WTC11 (cell line): ENCODE measurements at regions not wholly inside any gene's neighbourhood (a gene's known extent, or its start where the extent isn't known, plus 50 kb on each side); places are given as distances from the start of the nearest gene placed in this dataset.

Source experiments
- ATAC-seq: fragments of 200-7000 bp; cut with Tn5 transposase; 2 replicates; pipeline ENCODE4 v1.10.0; 2021; ENCODE audit warnings: mild to moderate bottlenecking, moderate library complexity
- CTCF ChIA-PET: fragments of 300-600 bp; sonication (Branson Sonifier 250); formaldehyde crosslinking; loops from one replicate; lab custom pipeline; 2021; ENCODE audit warnings: antibody characterized with exemption; lab: Charles Lee
- POLR2A ChIA-PET: fragments of 350-600 bp; sonication (Branson Sonifier 250); formaldehyde crosslinking; loops from one replicate; lab custom pipeline; 2021; ENCODE audit warnings: antibody characterized with exemption; lab: Charles Lee
- DNase-seq: peaks from one replicate; pipeline ENCODE4 v3.0.0; 2021; ENCODE audit warnings: low spot score
- H3K27ac Mint-ChIP-seq: 2 replicates; pipeline ENCODE4 v1.8.0; 2021; ENCODE audit warnings: mixed read lengths
- H3K27me3 Mint-ChIP-seq: 2 replicates; pipeline ENCODE4 v1.8.0; 2021; ENCODE audit warnings: low read depth, mild to moderate bottlenecking, moderate library complexity, mixed read lengths
- H3K36me3 Mint-ChIP-seq: 2 replicates; pipeline ENCODE4 v1.8.0; 2021; ENCODE audit warnings: mixed read lengths
- H3K4me1 Mint-ChIP-seq: 2 replicates; pipeline ENCODE4 v1.8.0; 2022; ENCODE audit warnings: mixed read lengths
- H3K4me3 Mint-ChIP-seq: 2 replicates; pipeline ENCODE4 v1.8.0; 2021; ENCODE audit warnings: mild to moderate bottlenecking, moderate library complexity, mixed read lengths
- H3K9me3 Mint-ChIP-seq: 2 replicates; pipeline ENCODE4 v1.8.0; 2021; ENCODE audit warnings: mixed read lengths
- CREB1 ChIP-seq: sonication (generic); formaldehyde crosslinking; IDR thresholded peaks from 2 replicates; pipeline ENCODE4 v1.8.0; 2023; ENCODE audit warnings: mild to moderate bottlenecking, missing genetic modification reagents
- FOXP1 ChIP-seq: sonication (generic); formaldehyde crosslinking; IDR thresholded peaks from 2 replicates; pipeline ENCODE4 v1.8.0; 2022; ENCODE audit warnings: missing genetic modification reagents, mild to moderate bottlenecking, moderate library complexity, borderline replicate concordance
- GABPB1 ChIP-seq: sonication (generic); formaldehyde crosslinking; IDR thresholded peaks from 2 replicates; pipeline ENCODE4 v1.8.1; 2023; ENCODE audit warnings: mild to moderate bottlenecking, missing genetic modification reagents
- GTF2I ChIP-seq: fragments of 250-450 bp; sonication (Bioruptor Pico); conservative IDR thresholded peaks from 2 replicates; pipeline ENCODE4 v1.4.0; 2021; ENCODE audit warnings: mild to moderate bottlenecking
- JAZF1 ChIP-seq: fragments of 250-450 bp; sonication (Bioruptor Pico); IDR thresholded peaks from 2 replicates; pipeline ENCODE4 v1.9.0; 2021; ENCODE audit warnings: moderate library complexity, mild to moderate bottlenecking, inconsistent platforms
- JUN ChIP-seq: sonication (generic); formaldehyde crosslinking; IDR thresholded peaks from 2 replicates; pipeline ENCODE4 v1.8.0; 2023; ENCODE audit warnings: mild to moderate bottlenecking, missing genetic modification reagents
- MYBL2 ChIP-seq: sonication (generic); formaldehyde crosslinking; IDR thresholded peaks from 2 replicates; pipeline ENCODE4 v1.8.1; 2023; ENCODE audit warnings: mild to moderate bottlenecking, moderate library complexity, missing genetic modification reagents
- NFATC4 ChIP-seq: fragments of 250-450 bp; sonication (Bioruptor Pico); IDR thresholded peaks from 2 replicates; pipeline ENCODE4 v1.9.0; 2021; ENCODE audit warnings: mild to moderate bottlenecking
- SMAD3 ChIP-seq: sonication (generic); formaldehyde crosslinking; IDR thresholded peaks from 2 replicates; pipeline ENCODE4 v1.8.0; 2022; ENCODE audit warnings: missing genetic modification reagents, mild to moderate bottlenecking, borderline replicate concordance
- SP1 ChIP-seq: sonication (generic); formaldehyde crosslinking; conservative IDR thresholded peaks from 2 replicates; pipeline ENCODE4 v1.8.1; 2022; ENCODE audit warnings: missing genetic modification reagents
- TP53 ChIP-seq: sonication (generic); formaldehyde crosslinking; IDR thresholded peaks from 2 replicates; pipeline ENCODE4 v1.8.1; 2023; ENCODE audit warnings: mild to moderate bottlenecking, missing genetic modification reagents
- ZBTB21 ChIP-seq: sonication (generic); formaldehyde crosslinking; IDR thresholded peaks from 2 replicates; pipeline ENCODE4 v1.8.1; 2023; ENCODE audit warnings: mild to moderate bottlenecking, missing genetic modification reagents, borderline replicate concordance
- ZNF232 ChIP-seq: sonication (generic); formaldehyde crosslinking; IDR thresholded peaks from 2 replicates; pipeline ENCODE4 v1.8.0; 2022; ENCODE audit warnings: mild to moderate bottlenecking, missing genetic modification reagents
- ZNF671 ChIP-seq: fragments of 250-450 bp; sonication (Bioruptor Pico); IDR thresholded peaks from 2 replicates; pipeline ENCODE4 v1.8.0; 2021; ENCODE audit warnings: mild to moderate bottlenecking
- TF ChIP-seq, protein P1 (sequence below): sonication (generic); formaldehyde crosslinking; IDR thresholded peaks from 2 replicates; pipeline ENCODE4 v1.8.0; 2022; ENCODE audit warnings: mild to moderate bottlenecking, missing genetic modification reagents
- TF ChIP-seq, protein P2 (sequence below): fragments of 250-450 bp; sonication (Bioruptor Pico); IDR thresholded peaks from 2 replicates; pipeline ENCODE4 v1.9.0; 2021; ENCODE audit warnings: mild to moderate bottlenecking
- TF ChIP-seq, protein P3 (sequence below): fragments of 200-600 bp; IDR thresholded peaks from 2 replicates; pipeline ENCODE4 v1.8.0; 2022; ENCODE audit warnings: antibody characterized with exemption
- TF ChIP-seq, protein P4 (sequence below): sonication (generic); formaldehyde crosslinking; IDR thresholded peaks from 2 replicates; pipeline ENCODE4 v1.8.1; 2022; ENCODE audit warnings: missing genetic modification reagents, borderline replicate concordance
- TF ChIP-seq, protein P5 (sequence below): sonication (generic); formaldehyde crosslinking; IDR thresholded peaks from 2 replicates; pipeline ENCODE4 v1.8.0; 2022; ENCODE audit warnings: missing genetic modification reagents
- TF ChIP-seq, protein P6 (sequence below): sonication (generic); formaldehyde crosslinking; IDR thresholded peaks from 2 replicates; pipeline ENCODE4 v1.8.1; 2022; ENCODE audit warnings: mild to moderate bottlenecking, moderate library complexity, missing genetic modification reagents

DNA sequence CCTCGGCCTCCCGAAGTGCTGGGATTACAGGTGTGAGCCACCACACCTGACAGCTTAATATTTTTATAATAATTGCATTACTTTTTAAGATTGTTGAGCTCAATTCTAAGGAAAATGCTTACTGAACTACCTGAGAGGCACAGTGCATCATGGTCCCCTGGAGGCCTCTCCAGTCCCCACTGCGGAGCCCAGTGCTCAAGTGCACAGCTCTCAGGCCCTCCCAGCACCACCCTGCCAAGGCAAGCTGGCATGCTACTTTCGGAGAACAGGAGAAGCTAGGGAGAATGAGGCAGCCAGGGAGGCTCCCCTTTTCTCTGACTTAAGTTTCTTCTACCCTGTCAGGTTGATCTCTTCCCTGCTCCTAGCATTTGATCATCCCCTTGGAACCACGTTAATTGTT lies 64.2 kb upstream of the CECR2 start (continued):
- TF ChIP-seq, protein P1, sequence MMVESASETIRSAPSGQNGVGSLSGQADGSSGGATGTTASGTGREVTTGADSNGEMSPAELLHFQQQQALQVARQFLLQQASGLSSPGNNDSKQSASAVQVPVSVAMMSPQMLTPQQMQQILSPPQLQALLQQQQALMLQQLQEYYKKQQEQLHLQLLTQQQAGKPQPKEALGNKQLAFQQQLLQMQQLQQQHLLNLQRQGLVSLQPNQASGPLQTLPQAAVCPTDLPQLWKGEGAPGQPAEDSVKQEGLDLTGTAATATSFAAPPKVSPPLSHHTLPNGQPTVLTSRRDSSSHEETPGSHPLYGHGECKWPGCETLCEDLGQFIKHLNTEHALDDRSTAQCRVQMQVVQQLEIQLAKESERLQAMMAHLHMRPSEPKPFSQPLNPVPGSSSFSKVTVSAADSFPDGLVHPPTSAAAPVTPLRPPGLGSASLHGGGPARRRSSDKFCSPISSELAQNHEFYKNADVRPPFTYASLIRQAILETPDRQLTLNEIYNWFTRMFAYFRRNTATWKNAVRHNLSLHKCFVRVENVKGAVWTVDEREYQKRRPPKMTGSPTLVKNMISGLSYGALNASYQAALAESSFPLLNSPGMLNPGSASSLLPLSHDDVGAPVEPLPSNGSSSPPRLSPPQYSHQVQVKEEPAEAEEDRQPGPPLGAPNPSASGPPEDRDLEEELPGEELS (CRISPR knock-in tag): no peak
- TF ChIP-seq, protein P2, sequence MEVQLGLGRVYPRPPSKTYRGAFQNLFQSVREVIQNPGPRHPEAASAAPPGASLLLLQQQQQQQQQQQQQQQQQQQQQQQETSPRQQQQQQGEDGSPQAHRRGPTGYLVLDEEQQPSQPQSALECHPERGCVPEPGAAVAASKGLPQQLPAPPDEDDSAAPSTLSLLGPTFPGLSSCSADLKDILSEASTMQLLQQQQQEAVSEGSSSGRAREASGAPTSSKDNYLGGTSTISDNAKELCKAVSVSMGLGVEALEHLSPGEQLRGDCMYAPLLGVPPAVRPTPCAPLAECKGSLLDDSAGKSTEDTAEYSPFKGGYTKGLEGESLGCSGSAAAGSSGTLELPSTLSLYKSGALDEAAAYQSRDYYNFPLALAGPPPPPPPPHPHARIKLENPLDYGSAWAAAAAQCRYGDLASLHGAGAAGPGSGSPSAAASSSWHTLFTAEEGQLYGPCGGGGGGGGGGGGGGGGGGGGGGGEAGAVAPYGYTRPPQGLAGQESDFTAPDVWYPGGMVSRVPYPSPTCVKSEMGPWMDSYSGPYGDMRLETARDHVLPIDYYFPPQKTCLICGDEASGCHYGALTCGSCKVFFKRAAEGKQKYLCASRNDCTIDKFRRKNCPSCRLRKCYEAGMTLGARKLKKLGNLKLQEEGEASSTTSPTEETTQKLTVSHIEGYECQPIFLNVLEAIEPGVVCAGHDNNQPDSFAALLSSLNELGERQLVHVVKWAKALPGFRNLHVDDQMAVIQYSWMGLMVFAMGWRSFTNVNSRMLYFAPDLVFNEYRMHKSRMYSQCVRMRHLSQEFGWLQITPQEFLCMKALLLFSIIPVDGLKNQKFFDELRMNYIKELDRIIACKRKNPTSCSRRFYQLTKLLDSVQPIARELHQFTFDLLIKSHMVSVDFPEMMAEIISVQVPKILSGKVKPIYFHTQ (CRISPR knock-in tag): no peak
- TF ChIP-seq JUN (CRISPR knock-in tag) (no peak), SMAD3 (no peak), ZBTB21 (CRISPR knock-in tag) (no peak), ZNF232 (no peak)

DNA sequence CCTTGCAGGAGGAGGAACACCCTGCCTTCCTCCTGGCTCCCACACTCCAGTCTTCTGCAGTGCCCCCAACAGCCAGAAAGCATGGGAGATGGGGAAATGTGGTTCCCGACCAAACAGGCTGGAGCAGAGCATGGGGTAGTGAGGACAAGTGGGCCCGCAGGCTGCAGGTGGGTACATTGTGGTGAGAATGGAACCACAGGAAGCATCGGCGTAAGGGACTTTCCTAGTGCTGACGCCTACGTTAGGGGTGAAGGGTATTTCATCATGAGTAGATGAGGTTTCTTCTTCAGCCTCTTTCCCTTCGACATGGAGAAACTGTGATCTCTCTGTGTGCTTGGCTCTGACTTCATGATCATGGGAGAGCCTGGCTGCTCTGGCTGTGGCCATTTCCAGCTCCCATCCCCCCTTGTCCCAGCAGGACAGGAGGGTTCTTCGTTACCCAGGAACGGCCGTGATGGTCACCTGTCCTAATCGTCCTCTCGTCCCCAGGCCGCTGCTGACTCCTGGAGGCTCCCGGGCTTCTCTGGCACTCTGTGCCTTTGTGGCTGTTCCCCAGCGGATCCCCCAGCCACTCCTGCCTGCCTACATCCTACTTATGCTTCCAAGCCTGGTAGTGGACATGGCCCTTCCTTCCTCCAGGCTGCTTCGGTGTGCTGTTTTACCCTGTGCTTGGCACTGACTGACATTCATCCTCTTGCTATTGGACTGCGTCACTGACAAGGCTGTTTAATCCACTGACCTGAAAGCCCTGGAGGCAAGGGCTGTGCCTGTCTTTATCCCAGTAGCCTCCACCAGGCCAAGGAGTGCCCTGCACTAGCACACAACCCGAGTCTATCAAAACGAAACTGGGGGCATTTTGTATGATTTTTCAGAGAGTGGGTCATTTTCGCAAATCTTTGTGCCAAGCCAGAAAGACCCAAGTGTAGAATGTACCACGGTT lies 65.2 kb upstream of the CECR2 start:
- no peak overlapping the region for H3K4me3 Mint-ChIP-seq
- CTCF ChIA-PET: no interaction called here
- no peaks in the 10 kb centered on the region for H3K27me3 Mint-ChIP-seq
- POLR2A ChIA-PET: no interaction called here
- H3K27ac Mint-ChIP-seq: no peak overlapping the region
- peak; percentile 50; the same call in 1 of the 2 replicates for ATAC-seq
- no peak for DNase-seq
- peaks cover 9% of the 10 kb centered on the region for H3K36me3 Mint-ChIP-seq
- peaks cover 9% of the 10 kb centered on the region for H3K9me3 Mint-ChIP-seq
- H3K4me1 Mint-ChIP-seq: peaks cover 20% of the 10 kb centered on the region
- TF ChIP-seq NFATC4 (CRISPR knock-in tag) (no peak), TP53 (no peak), GABPB1 (CRISPR knock-in tag) (no peak), SP1 (CRISPR knock-in tag) (no peak), JAZF1 (no peak), ZNF671 (no peak), GTF2I (no peak), FOXP1 (CRISPR knock-in tag) (no peak), MYBL2 (CRISPR knock-in tag) (no peak), CREB1 (CRISPR knock-in tag) (no peak)
- TF ChIP-seq, protein P3, sequence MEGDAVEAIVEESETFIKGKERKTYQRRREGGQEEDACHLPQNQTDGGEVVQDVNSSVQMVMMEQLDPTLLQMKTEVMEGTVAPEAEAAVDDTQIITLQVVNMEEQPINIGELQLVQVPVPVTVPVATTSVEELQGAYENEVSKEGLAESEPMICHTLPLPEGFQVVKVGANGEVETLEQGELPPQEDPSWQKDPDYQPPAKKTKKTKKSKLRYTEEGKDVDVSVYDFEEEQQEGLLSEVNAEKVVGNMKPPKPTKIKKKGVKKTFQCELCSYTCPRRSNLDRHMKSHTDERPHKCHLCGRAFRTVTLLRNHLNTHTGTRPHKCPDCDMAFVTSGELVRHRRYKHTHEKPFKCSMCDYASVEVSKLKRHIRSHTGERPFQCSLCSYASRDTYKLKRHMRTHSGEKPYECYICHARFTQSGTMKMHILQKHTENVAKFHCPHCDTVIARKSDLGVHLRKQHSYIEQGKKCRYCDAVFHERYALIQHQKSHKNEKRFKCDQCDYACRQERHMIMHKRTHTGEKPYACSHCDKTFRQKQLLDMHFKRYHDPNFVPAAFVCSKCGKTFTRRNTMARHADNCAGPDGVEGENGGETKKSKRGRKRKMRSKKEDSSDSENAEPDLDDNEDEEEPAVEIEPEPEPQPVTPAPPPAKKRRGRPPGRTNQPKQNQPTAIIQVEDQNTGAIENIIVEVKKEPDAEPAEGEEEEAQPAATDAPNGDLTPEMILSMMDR: no peak
- TF ChIP-seq, protein P4, sequence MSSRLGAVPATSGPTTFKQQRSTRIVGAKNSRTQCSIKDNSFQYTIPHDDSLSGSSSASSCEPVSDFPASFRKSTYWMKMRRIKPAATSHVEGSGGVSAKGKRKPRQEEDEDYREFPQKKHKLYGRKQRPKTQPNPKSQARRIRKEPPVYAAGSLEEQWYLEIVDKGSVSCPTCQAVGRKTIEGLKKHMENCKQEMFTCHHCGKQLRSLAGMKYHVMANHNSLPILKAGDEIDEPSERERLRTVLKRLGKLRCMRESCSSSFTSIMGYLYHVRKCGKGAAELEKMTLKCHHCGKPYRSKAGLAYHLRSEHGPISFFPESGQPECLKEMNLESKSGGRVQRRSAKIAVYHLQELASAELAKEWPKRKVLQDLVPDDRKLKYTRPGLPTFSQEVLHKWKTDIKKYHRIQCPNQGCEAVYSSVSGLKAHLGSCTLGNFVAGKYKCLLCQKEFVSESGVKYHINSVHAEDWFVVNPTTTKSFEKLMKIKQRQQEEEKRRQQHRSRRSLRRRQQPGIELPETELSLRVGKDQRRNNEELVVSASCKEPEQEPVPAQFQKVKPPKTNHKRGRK (CRISPR knock-in tag): no peak
- TF ChIP-seq, protein P1 (CRISPR knock-in tag): no peak
- TF ChIP-seq, protein P5, sequence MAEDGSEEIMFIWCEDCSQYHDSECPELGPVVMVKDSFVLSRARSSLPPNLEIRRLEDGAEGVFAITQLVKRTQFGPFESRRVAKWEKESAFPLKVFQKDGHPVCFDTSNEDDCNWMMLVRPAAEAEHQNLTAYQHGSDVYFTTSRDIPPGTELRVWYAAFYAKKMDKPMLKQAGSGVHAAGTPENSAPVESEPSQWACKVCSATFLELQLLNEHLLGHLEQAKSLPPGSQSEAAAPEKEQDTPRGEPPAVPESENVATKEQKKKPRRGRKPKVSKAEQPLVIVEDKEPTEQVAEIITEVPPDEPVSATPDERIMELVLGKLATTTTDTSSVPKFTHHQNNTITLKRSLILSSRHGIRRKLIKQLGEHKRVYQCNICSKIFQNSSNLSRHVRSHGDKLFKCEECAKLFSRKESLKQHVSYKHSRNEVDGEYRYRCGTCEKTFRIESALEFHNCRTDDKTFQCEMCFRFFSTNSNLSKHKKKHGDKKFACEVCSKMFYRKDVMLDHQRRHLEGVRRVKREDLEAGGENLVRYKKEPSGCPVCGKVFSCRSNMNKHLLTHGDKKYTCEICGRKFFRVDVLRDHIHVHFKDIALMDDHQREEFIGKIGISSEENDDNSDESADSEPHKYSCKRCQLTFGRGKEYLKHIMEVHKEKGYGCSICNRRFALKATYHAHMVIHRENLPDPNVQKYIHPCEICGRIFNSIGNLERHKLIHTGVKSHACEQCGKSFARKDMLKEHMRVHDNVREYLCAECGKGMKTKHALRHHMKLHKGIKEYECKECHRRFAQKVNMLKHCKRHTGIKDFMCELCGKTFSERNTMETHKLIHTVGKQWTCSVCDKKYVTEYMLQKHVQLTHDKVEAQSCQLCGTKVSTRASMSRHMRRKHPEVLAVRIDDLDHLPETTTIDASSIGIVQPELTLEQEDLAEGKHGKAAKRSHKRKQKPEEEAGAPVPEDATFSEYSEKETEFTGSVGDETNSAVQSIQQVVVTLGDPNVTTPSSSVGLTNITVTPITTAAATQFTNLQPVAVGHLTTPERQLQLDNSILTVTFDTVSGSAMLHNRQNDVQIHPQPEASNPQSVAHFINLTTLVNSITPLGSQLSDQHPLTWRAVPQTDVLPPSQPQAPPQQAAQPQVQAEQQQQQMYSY (CRISPR knock-in tag): no peak
- TF ChIP-seq, protein P6, sequence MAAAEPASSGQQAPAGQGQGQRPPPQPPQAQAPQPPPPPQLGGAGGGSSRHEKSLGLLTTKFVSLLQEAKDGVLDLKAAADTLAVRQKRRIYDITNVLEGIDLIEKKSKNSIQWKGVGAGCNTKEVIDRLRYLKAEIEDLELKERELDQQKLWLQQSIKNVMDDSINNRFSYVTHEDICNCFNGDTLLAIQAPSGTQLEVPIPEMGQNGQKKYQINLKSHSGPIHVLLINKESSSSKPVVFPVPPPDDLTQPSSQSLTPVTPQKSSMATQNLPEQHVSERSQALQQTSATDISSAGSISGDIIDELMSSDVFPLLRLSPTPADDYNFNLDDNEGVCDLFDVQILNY (CRISPR knock-in tag): no peak
